Lung (tissue), 11 donors: ENCODE measurements at regions not wholly inside any gene's neighbourhood (a gene's known extent, or its start where the extent isn't known, plus 50 kb on each side); places are given as distances from the start of the nearest gene placed in this dataset.

ENCODE experiments used
- ATAC-seq: fragments of 200-7000 bp; cut with Tn5 transposase; one replicate; pipeline ENCODE4 v1.9.1; 2020; ENCODE audit warnings: moderate number of reproducible peaks; ENCODE audit not compliant: insufficient read depth, low FRiP score
- DNase-seq, 3 donors: peaks; one replicate each; pipeline ENCODE4 v3.0.0-alpha.2; 2013 to 2017
- H3K27ac ChIP-seq, 2 donors: one replicate each; pipeline ENCODE4 v1.5.1; 2013; ENCODE audit warnings: mild to moderate bottlenecking in 2 of 2, moderate library complexity in 2 of 2, control low read depth in 1 of 2, inconsistent platforms in 1 of 2, low read depth in 1 of 2, low read length in 1 of 2
- H3K27me3 ChIP-seq, 3 donors: one replicate each; pipeline ENCODE4 v1.5.1; 2013; ENCODE audit warnings: low read length in 2 of 3; ENCODE audit not compliant: control insufficient read depth in 3 of 3, insufficient read depth in 3 of 3
- H3K36me3 ChIP-seq, 4 donors: one replicate each; pipeline ENCODE4 v1.5.1; 2013; ENCODE audit warnings: low read length in 4 of 4, mild to moderate bottlenecking in 1 of 4, moderate library complexity in 1 of 4; ENCODE audit not compliant: control insufficient read depth in 4 of 4, insufficient read depth in 4 of 4
- H3K4me1 ChIP-seq, 5 donors: one replicate each; pipeline ENCODE4 v1.5.1; 2013; ENCODE audit warnings: low read length in 5 of 5, mild to moderate bottlenecking in 2 of 5, moderate library complexity in 1 of 5; ENCODE audit not compliant: control insufficient read depth in 5 of 5, insufficient read depth in 5 of 5
- H3K4me3 ChIP-seq: one replicate; pipeline ENCODE4 v1.5.1; 2013; ENCODE audit warnings: mild to moderate bottlenecking, control low read depth, moderate library complexity
- H3K9ac ChIP-seq, 2 donors: one replicate each; pipeline ENCODE4 v1.5.1; 2013; ENCODE audit warnings: low read length in 2 of 2, control low read depth in 1 of 2; ENCODE audit not compliant: insufficient read depth in 1 of 2
- H3K9me3 ChIP-seq, 4 donors: one replicate each; pipeline ENCODE4 v1.5.1; 2013; ENCODE audit warnings: low read length in 3 of 4, mild to moderate bottlenecking in 1 of 4, moderate library complexity in 1 of 4; ENCODE audit not compliant: control insufficient read depth in 4 of 4, insufficient read depth in 3 of 4
- WGBS, 2 donors: extraction: QIAGEN DNeasy Blood & Tissue Kit; methylation state at CpG; one replicate each; pipeline ENCODE4 v1.1.7; 2013; 5-methylcytosine and 5-hydroxymethylcytosine counted together
- TF ChIP-seq, protein P1 (sequence below): IDR thresholded peaks from 2 replicates; pipeline ENCODE4 v1.5.1; 2012; ENCODE audit warnings: mild to moderate bottlenecking; ENCODE audit errors: control extremely low read depth, extremely low read depth
- donor health status: control.
- donor health status: control.
- donor health status: Bipolar disorder and iron deficiency.
- donor health status: healthy.
- donor health status: DM: yes; HTN: yes; CAD: no.

DNA sequence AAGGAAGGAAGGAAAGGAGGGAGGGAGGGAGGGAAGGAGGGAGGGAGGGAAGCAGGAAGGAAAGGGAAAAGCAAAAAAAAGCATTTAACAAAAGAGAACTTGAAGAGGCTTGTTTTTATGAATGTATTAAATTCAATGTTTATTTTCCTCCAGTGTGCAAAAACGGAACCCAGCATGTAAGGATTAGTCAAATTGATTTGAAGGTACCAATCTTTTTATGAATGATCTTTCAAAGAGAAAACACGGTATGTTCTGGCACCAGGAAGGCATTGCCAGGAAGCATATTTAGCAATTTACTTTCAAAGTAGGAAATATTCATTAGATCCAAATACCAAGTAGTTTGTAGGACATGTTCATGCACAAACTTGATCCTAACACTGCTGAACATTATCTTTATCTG is 453.6 kb downstream of the PDGFC start:
- Histone ChIP-seq H3K4me1 (peaks cover 0 to under 1% (median 0%) of the 10 kb centered on the region in 5 donors), H3K36me3 (no peaks in the 10 kb centered on the region), H3K27me3 (no peaks in the 10 kb centered on the region), H3K9ac (no peak overlapping the region), H3K4me3 (no peak overlapping the region), H3K9me3 (no peaks in the 10 kb centered on the region), H3K27ac (no peak overlapping the region)
- 69 to 79% methylated on average over 2 of the region's 2 CpGs for WGBS, 2 donors
- ATAC-seq (no peak), DNase-seq (no peak)
- TF ChIP-seq, protein P1, sequence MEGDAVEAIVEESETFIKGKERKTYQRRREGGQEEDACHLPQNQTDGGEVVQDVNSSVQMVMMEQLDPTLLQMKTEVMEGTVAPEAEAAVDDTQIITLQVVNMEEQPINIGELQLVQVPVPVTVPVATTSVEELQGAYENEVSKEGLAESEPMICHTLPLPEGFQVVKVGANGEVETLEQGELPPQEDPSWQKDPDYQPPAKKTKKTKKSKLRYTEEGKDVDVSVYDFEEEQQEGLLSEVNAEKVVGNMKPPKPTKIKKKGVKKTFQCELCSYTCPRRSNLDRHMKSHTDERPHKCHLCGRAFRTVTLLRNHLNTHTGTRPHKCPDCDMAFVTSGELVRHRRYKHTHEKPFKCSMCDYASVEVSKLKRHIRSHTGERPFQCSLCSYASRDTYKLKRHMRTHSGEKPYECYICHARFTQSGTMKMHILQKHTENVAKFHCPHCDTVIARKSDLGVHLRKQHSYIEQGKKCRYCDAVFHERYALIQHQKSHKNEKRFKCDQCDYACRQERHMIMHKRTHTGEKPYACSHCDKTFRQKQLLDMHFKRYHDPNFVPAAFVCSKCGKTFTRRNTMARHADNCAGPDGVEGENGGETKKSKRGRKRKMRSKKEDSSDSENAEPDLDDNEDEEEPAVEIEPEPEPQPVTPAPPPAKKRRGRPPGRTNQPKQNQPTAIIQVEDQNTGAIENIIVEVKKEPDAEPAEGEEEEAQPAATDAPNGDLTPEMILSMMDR, result no peak

DNA sequence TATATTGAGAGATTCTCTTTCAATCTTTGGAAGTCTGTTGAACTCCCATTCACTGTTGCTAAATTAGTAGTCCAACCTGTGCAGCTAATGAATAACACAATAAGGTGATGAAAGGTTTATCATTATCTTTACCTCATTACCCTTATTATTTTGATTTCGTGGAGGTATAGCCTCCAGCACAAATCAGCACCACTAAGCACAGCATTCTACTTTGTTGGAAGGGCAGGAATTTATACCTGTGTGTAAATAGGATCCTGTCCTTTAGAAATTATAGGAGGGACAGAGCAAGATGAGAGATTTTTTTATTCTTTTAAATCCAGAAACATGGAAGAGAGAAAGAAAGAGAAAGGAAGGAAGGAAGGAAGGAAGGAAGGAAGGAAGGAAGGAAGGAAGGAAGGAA is 454.1 kb downstream of the PDGFC start:
- 63 to 79% methylated on average over 1 of the region's 1 CpG for WGBS, 2 donors
- Histone ChIP-seq H3K27me3 (no peaks in the 10 kb centered on the region), H3K4me1 (peaks cover 0 to 4% (median 0%) of the 10 kb centered on the region in 5 donors), H3K9ac (no peak overlapping the region), H3K4me3 (no peak overlapping the region), H3K27ac (no peak overlapping the region), H3K36me3 (no peaks in the 10 kb centered on the region), H3K9me3 (no peaks in the 10 kb centered on the region)
- no peak for DNase-seq
- ATAC-seq, result no peak
- TF ChIP-seq, protein P1, result no peak

DNA sequence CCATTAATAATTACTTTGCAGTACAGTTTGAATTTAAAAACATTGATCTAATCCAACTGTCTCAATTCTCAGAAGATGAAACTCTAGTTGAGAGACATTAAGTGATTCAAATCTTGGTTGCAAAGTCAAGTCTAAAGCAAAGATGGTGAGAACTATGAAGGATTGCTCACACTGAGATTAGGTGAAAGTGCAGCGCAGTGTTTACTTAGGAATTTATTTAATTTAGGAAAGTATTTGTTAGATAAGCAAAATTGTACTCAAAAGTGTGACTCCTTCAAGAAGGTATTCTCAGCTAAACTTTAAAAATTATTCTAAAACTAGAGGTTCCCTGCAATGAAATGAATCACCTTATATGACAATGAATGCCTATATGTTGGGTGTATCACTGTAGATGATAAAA is 454.9 kb downstream of the PDGFC start:
- no peak for DNase-seq

More for the DNA sequence above, 454.9 kb downstream of the PDGFC start:
- H3K36me3 ChIP-seq, result no peaks in the 10 kb centered on the region
- no peak overlapping the region for H3K27ac ChIP-seq
- no peaks in the 10 kb centered on the region for H3K9me3 ChIP-seq
- H3K4me1 ChIP-seq, result peaks cover 0 to 4% (median 0%) of the 10 kb centered on the region in 5 donors
- TF ChIP-seq, protein P1, result no peak
- no peak overlapping the region for H3K4me3 ChIP-seq
- no peaks in the 10 kb centered on the region for H3K27me3 ChIP-seq
- WGBS, 2 donors, result 86 to 98% methylated on average over 1 of the region's 1 CpG
- no peak overlapping the region for H3K9ac ChIP-seq
- no peak for ATAC-seq
